SK-N-MC (cell line): ENCODE measurements at regions not wholly inside any gene's neighbourhood (a gene's known extent, or its start where the extent isn't known, plus 50 kb on each side); places are given as distances from the start of the nearest gene placed in this dataset.

ENCODE experiments used
- EZH2 ChIP-seq: fragments of 200-600 bp; sonication (generic); IDR thresholded peaks from one replicate; pipeline ENCODE4 v1.6.1; 2017; ENCODE audit warnings: antibody characterized with exemption
- FOXP2 ChIP-seq: optimal IDR thresholded peaks from 2 replicates; pipeline ENCODE3; 2011; ENCODE audit warnings: mild to moderate bottlenecking, moderate library complexity; ENCODE audit not compliant: insufficient read depth; ENCODE audit errors: extremely low read length, control extremely low read depth
- POLR2AphosphoS5 ChIP-seq: IDR thresholded peaks from 2 replicates; pipeline ENCODE4 v1.6.1; 2012; ENCODE audit warnings: mild to moderate bottlenecking, low read depth, low read length, borderline replicate concordance

- TF ChIP-seq POLR2AphosphoS5 = no peak
- TF ChIP-seq EZH2 = no peak
- TF ChIP-seq FOXP2 = no peak
These were observed 818.4 kb upstream of the ATXN7L3B start for GRCh38 chr12:73719223-73719622.
